HepG2 (cell line): ENCODE measurements at regions not wholly inside any gene's neighbourhood (a gene's known extent, or its start where the extent isn't known, plus 50 kb on each side); places are given as distances from the start of the nearest gene placed in this dataset.

Experiments
- BCLAF1 ChIP-seq: fragments of 450-650 bp; IDR thresholded peaks from 2 replicates; pipeline ENCODE4 v1.6.1; 2017; ENCODE audit warnings: mild to moderate bottlenecking
- DNMT3B ChIP-seq: conservative IDR thresholded peaks from 2 replicates; pipeline ENCODE4 v1.6.1; 2016; ENCODE audit warnings: missing biosample characterization, control low read depth
- JUNB ChIP-seq: sonication (generic); formaldehyde crosslinking; IDR thresholded peaks from 2 replicates; pipeline ENCODE4 v1.8.0; 2022; ENCODE audit warnings: missing genetic modification reagents, mild to moderate bottlenecking, borderline replicate concordance
- ZNF543 ChIP-seq: sonication (generic); formaldehyde crosslinking; IDR thresholded peaks from 2 replicates; pipeline ENCODE4 v1.4.0; 2020; ENCODE audit warnings: mild to moderate bottlenecking, missing genetic modification reagents
- TF ChIP-seq, protein P1 (sequence below): sonication (generic); formaldehyde crosslinking; IDR thresholded peaks from 2 replicates; pipeline ENCODE4 v1.4.0; 2020; ENCODE audit warnings: missing genetic modification reagents

GRCh38 chr12:125395583-125396215, 330.5 kb downstream of the AACS start:
- TF ChIP-seq DNMT3B (CRISPR knock-in tag) (no peak), ZNF543 (no peak), BCLAF1 (no peak), JUNB (CRISPR knock-in tag) (no peak)
- TF ChIP-seq, protein P1, sequence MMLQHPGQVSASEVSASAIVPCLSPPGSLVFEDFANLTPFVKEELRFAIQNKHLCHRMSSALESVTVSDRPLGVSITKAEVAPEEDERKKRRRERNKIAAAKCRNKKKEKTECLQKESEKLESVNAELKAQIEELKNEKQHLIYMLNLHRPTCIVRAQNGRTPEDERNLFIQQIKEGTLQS = no peak
